Effector memory CD4-positive, alpha-beta T cell (primary cell): ENCODE measurements at regions not wholly inside any gene's neighbourhood (a gene's known extent, or its start where the extent isn't known, plus 50 kb on each side); places are given as distances from the start of the nearest gene placed in this dataset.

Experiments
- DNase-seq, 3 donors: peaks; one replicate each; pipeline ENCODE4 v3.0.0-alpha.2; 2020
- H3K27ac ChIP-seq: 2 replicates; pipeline ENCODE4 v1.7.0; 2013; ENCODE audit warnings: mild to moderate bottlenecking, low read length, moderate library complexity; ENCODE audit not compliant: insufficient read depth, poor library complexity, severe bottlenecking
- H3K27me3 ChIP-seq: replicated peaks from 2 replicates; pipeline ENCODE4 v1.7.0; 2013; ENCODE audit warnings: mild to moderate bottlenecking, low read length; ENCODE audit not compliant: insufficient read depth, control insufficient read depth, poor library complexity, severe bottlenecking
- H3K36me3 ChIP-seq: 2 replicates; pipeline ENCODE4 v1.7.0; 2013; ENCODE audit warnings: mild to moderate bottlenecking, low read length, moderate library complexity; ENCODE audit not compliant: control insufficient read depth, insufficient read depth
- H3K4me1 ChIP-seq: 2 replicates; pipeline ENCODE4 v1.7.0; 2013; ENCODE audit warnings: low read length, mild to moderate bottlenecking; ENCODE audit not compliant: control insufficient read depth, insufficient read depth, poor library complexity, severe bottlenecking
- H3K4me3 ChIP-seq: 2 replicates; pipeline ENCODE4 v1.7.0; 2013; ENCODE audit warnings: low read length, low read depth, mild to moderate bottlenecking; ENCODE audit not compliant: insufficient read depth, poor library complexity, severe bottlenecking
- H3K9me3 ChIP-seq: 2 replicates; pipeline ENCODE4 v1.7.0; 2013; ENCODE audit warnings: mild to moderate bottlenecking, low read length, moderate library complexity; ENCODE audit not compliant: control insufficient read depth

DNA sequence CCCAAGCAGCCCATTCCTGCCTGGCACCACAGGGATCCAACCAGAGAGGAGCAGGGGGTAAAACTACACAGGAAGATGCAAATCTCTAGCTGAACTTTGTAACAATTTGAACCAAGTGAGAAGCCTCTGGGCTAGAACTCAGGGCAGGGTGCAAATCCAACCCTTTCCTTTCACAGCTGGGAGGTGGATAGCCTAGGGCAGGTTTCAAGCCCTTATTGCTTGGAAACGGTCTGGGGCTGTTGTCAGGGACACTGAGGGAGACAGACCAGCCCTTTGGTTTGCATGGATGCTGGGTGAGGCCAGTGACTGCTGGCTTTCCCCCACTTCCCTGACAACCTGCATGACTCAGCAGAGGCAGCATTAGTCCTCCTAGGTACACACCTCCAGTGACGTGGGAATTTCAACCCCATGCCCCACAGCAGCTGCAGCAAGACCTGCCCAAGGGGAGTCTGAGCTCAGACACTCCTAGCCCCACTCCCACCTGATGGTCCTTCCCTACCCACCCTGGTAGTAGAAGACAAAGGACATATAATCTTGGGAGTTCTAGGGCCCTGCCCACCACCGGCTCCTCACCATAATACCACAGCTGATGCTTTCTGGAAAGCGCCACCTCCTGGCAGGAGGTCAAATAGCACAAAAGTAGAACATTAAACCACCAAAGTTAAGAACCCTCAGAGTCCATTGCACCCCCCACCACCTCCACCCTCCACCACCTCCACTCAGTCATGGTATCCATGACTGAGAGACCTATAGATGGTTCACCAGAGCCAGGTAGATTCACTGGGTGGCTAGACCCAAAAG lies 797.7 kb upstream of the MAN1A1 start:
- no peak overlapping the region for H3K4me3 ChIP-seq
- no peaks in the 10 kb centered on the region for H3K27me3 ChIP-seq
- no peak overlapping the region for H3K27ac ChIP-seq
- no peaks in the 10 kb centered on the region for H3K4me1 ChIP-seq
- H3K36me3 ChIP-seq = no peaks in the 10 kb centered on the region
- no peaks in the 10 kb centered on the region for H3K9me3 ChIP-seq
- no peak for DNase-seq

DNA sequence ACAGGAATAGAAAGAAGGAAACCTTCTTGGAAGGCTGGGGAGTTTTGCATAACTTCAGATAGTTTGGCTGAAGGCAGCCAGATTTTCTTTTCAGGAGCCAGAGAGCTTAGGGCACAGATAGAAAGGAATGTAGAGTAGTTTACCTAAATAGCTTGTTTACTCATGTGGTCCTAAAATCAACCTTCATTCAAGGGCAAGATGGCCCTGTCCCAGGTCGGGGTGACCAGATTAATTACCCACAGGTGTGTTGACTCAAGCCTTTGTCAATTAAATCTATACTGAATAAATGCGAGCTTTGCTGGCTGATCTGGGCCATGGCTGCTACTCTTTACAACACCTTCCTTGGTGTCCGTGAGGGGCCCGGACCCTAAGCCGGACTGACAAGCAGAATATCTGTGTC lies 792.0 kb upstream of the MAN1A1 start:
- H3K4me3 ChIP-seq = no peak overlapping the region
- no peaks in the 10 kb centered on the region for H3K36me3 ChIP-seq
- H3K4me1 ChIP-seq = no peaks in the 10 kb centered on the region
- H3K9me3 ChIP-seq = no peaks in the 10 kb centered on the region
- no peak for DNase-seq
- H3K27ac ChIP-seq = no peak overlapping the region
- no peaks in the 10 kb centered on the region for H3K27me3 ChIP-seq

- DNase-seq = no peak
- Histone ChIP-seq H3K4me1 (no peaks in the 10 kb centered on the region), H3K27ac (no peak overlapping the region), H3K36me3 (no peaks in the 10 kb centered on the region), H3K4me3 (no peak overlapping the region), H3K9me3 (no peaks in the 10 kb centered on the region), H3K27me3 (no peaks in the 10 kb centered on the region)
These were observed 787.9 kb upstream of the MAN1A1 start for GRCh38 chr6:120137492-120137891.

GRCh38 chr6:120129228-120129627 lies 779.7 kb upstream of the MAN1A1 start:
- H3K9me3 ChIP-seq = no peaks in the 10 kb centered on the region
- no peak overlapping the region for H3K27ac ChIP-seq
- no peaks in the 10 kb centered on the region for H3K27me3 ChIP-seq
- no peak overlapping the region for H3K4me3 ChIP-seq
- no peaks in the 10 kb centered on the region for H3K4me1 ChIP-seq
- no peaks in the 10 kb centered on the region for H3K36me3 ChIP-seq
- no peak for DNase-seq

GRCh38 chr6:120122401-120122800 lies 772.8 kb upstream of the MAN1A1 start:
- Histone ChIP-seq H3K36me3 (no peaks in the 10 kb centered on the region), H3K9me3 (no peaks in the 10 kb centered on the region), H3K4me3 (no peak overlapping the region), H3K4me1 (no peaks in the 10 kb centered on the region), H3K27ac (no peak overlapping the region), H3K27me3 (no peaks in the 10 kb centered on the region)
- no peak for DNase-seq

GRCh38 chr6:120116343-120116742 lies 766.8 kb upstream of the MAN1A1 start:
- no peak overlapping the region for H3K27ac ChIP-seq
- H3K4me3 ChIP-seq = no peak overlapping the region
- no peaks in the 10 kb centered on the region for H3K36me3 ChIP-seq
- no peak for DNase-seq
- H3K4me1 ChIP-seq = no peaks in the 10 kb centered on the region
- H3K27me3 ChIP-seq = no peaks in the 10 kb centered on the region
- no peaks in the 10 kb centered on the region for H3K9me3 ChIP-seq

GRCh38 chr6:120112980-120113379 lies 763.4 kb upstream of the MAN1A1 start:
- DNase-seq = no peak
- H3K4me3 ChIP-seq = no peak overlapping the region
- H3K27ac ChIP-seq = no peak overlapping the region
- no peaks in the 10 kb centered on the region for H3K4me1 ChIP-seq
- no peaks in the 10 kb centered on the region for H3K9me3 ChIP-seq
- H3K27me3 ChIP-seq = no peaks in the 10 kb centered on the region
- no peaks in the 10 kb centered on the region for H3K36me3 ChIP-seq

GRCh38 chr6:120111001-120111400 lies 761.4 kb upstream of the MAN1A1 start:
- no peaks in the 10 kb centered on the region for H3K9me3 ChIP-seq
- no peak overlapping the region for H3K27ac ChIP-seq
- no peak overlapping the region for H3K4me3 ChIP-seq
- no peaks in the 10 kb centered on the region for H3K4me1 ChIP-seq
- no peaks in the 10 kb centered on the region for H3K36me3 ChIP-seq
- H3K27me3 ChIP-seq = no peaks in the 10 kb centered on the region
- no peak for DNase-seq

- no peaks in the 10 kb centered on the region for H3K36me3 ChIP-seq
- H3K27me3 ChIP-seq = no peaks in the 10 kb centered on the region
- H3K27ac ChIP-seq = no peak overlapping the region
- no peak for DNase-seq
- H3K9me3 ChIP-seq = no peaks in the 10 kb centered on the region
- no peaks in the 10 kb centered on the region for H3K4me1 ChIP-seq
- no peak overlapping the region for H3K4me3 ChIP-seq
These were observed 758.7 kb upstream of the MAN1A1 start for GRCh38 chr6:120108061-120108795.

DNA sequence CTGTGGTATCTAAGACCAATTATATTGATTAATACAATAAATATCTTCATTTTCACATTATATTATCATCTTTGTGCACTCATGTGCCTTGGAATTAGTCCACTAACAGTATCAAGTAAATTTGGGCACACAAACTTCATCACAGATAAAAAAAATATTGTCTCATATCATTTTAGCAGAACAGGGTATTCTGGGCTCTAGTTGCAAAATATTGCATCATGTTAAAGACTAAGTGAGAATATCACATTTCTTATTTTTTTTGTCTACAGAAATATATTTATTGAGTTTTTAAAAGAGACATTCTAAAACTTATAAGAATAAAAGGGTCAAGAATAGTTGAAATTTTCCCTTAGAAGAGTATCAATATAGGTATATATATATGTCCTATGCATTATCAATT lies 754.1 kb upstream of the MAN1A1 start:
- no peak for DNase-seq
- Histone ChIP-seq H3K27ac (no peak overlapping the region), H3K27me3 (no peaks in the 10 kb centered on the region), H3K4me3 (no peak overlapping the region), H3K4me1 (no peaks in the 10 kb centered on the region), H3K9me3 (no peaks in the 10 kb centered on the region), H3K36me3 (no peaks in the 10 kb centered on the region)
